ENCODE measurements at regions not wholly inside any gene's neighbourhood (a gene's known extent, or its start where the extent isn't known, plus 50 kb on each side); places are given as distances from the start of the nearest gene placed in this dataset.

DNA sequence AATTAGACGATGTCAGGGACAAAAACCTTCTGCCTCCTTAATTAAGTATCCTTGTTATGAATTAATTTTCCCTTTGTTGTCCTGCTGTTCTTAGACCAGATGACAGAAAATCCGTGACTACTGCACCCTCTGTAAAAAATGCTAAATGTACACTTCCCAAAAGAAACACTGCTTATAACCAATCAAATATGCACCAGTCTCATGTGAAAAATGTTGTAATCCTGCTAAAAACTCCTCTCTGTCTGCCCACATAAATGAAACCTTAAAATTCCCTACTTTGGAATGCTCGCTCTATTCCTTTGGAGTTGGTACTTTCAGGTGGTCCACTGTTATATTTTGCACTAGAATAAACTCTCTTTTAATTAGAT, 366.8 kb upstream of the CCDC179 start:
- no peak overlapping the region for H3K4me3 ChIP-seq (ENCODE audit: low read depth, low read length)
- TF ChIP-seq, protein P1, sequence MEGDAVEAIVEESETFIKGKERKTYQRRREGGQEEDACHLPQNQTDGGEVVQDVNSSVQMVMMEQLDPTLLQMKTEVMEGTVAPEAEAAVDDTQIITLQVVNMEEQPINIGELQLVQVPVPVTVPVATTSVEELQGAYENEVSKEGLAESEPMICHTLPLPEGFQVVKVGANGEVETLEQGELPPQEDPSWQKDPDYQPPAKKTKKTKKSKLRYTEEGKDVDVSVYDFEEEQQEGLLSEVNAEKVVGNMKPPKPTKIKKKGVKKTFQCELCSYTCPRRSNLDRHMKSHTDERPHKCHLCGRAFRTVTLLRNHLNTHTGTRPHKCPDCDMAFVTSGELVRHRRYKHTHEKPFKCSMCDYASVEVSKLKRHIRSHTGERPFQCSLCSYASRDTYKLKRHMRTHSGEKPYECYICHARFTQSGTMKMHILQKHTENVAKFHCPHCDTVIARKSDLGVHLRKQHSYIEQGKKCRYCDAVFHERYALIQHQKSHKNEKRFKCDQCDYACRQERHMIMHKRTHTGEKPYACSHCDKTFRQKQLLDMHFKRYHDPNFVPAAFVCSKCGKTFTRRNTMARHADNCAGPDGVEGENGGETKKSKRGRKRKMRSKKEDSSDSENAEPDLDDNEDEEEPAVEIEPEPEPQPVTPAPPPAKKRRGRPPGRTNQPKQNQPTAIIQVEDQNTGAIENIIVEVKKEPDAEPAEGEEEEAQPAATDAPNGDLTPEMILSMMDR (IDR thresholded peaks at IDR 0.05; ENCODE audit: low read depth, low read length) = no peak

DNA sequence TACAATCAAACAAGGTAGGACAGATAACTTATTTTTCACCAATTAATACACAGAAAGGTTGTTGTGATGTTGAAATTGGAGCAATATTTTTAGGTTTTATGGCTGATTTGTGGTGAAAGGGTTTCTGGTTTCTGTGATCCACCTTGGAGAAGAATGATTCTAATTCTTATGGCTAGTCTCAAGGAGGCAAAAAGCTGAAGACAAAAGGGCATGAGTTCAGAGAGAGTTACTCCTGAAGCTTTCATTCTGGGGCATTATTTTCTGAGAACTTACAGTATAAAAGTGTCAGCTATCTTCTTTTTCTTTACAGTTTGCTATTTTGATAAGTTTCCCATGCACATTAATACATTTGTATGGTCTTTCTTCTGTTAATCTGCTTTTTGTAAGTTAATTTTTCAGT, 372.4 kb upstream of the CCDC179 start:
- TF ChIP-seq, protein P1 (IDR thresholded peaks at IDR 0.05; ENCODE audit: low read depth, low read length) = no peak
- H3K4me3 ChIP-seq (ENCODE audit: low read depth, low read length) = no peak overlapping the region

DNA sequence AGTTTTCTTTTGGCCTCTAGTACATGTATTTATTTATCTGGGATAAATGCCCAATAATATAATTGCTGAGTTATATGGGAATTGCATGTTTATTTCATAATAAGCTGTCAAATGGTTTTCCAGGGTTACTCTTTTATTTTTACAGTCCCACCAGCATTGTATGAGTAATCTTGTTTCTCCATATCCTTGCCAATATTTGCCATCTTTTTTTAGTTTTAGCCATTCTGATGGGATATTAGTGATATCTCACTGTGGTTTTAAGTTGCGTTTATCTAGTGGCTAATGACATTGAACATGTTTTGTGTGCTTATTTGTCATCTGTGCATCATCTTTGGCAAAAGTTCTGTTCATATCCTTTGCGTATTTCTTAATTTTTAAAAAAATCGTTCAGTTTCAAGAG, 372.8 kb upstream of the CCDC179 start:
- TF ChIP-seq, protein P1 (IDR thresholded peaks at IDR 0.05; ENCODE audit: low read depth, low read length) = no peak
- no peak overlapping the region for H3K4me3 ChIP-seq (ENCODE audit: low read depth, low read length)

DNA sequence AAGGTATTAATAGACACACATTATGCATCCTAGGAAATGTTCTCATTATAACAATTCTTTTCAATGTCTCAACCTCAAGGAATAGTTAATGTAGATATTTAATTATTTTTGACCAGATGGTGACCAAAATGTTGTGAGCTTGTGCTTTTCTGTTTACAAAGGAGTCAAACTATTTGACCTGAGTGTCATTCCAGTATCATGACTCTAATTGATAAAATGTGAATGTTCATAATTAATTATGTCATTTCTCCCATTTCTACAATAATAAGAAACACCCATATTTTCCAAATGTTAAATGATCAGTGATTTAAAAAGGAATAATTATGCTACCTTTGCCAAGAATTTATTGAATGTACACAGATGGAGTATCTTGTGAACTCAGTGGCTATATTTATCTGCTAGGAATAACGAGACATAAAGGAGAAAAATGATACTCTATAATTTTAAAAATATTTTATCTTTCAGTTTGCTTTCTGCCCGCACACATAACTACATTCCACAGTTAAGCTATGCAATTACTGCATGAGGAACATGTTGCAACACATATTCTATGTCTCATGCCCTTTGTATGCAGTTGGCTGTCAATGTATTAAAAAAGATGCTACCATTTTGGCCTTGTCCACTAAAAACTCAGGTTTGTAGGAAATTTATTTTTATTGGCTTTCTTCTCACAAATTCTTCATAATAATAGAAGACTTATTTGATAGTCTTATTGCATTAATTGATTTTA, 376.7 kb upstream of the CCDC179 start:
- H3K4me3 ChIP-seq (ENCODE audit: low read depth, low read length) = no peak overlapping the region
- TF ChIP-seq, protein P1 (IDR thresholded peaks at IDR 0.05; ENCODE audit: low read depth, low read length) = no peak

DNA sequence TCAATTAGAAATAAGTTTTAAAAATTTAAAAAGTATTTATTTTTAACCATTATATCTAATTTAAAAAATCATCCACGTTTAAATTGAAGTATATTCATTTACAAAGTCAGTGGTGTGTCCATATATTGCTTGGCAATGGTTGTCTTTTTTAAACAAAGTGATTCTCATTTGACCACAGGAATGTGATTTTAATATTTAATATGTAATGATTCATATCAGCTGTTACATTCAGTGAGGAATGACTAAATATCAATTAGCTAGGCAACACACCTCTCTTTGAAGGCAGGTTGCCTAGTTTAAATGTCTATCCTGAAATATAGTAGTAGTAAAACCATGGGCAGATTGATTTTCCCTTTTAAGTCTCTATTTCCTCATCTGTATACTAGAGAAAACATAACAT, 392.2 kb upstream of the CCDC179 start:
- H3K4me3 ChIP-seq (ENCODE audit: low read depth, low read length) = no peak overlapping the region
- TF ChIP-seq, protein P1 (IDR thresholded peaks at IDR 0.05; ENCODE audit: low read depth, low read length) = no peak

DNA sequence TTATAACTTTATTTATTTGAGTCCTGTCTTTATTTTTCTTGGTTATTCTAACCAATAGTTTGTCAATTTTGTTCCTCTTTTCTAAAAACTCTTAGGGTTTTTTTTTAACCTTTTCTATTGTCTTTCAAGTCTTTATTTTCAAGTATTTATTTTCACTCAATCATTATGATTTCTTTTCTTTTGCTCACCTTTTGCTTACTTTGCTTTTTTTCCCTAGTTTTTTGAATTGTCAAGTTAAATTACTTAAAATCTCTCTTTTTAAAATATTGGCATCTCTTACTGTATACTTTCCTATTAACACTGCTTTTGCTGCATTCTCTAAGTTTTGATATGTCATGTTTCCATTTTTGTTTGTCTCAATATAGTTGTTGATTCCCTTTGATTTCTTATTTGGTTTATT, 396.8 kb upstream of the CCDC179 start:
- TF ChIP-seq, protein P1 (IDR thresholded peaks at IDR 0.05; ENCODE audit: low read depth, low read length) = no peak
- no peak overlapping the region for H3K4me3 ChIP-seq (ENCODE audit: low read depth, low read length)

DNA sequence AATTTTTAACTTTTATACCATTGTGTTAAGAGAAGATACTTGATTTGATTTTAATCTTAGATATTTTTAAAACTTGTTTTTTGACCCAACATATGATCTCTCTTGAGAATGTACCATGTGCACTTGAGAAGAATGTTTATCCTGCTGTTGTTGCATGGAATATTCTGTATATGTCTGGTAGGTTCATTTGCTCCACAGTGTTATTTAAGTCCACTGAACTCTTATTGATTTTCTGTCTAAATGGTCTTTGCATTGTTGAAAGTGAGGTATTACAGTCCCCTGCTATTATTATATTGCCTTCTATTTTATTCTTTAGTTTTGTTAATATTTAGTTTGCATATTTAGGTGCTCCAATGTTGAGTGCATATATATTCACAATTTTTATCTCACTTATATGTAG, 397.3 kb upstream of the CCDC179 start:
- no peak overlapping the region for H3K4me3 ChIP-seq (ENCODE audit: low read depth, low read length)
- TF ChIP-seq, protein P1 (IDR thresholded peaks at IDR 0.05; ENCODE audit: low read depth, low read length) = no peak
